HG02884 (cell line): ENCODE measurements at regions not wholly inside any gene's neighbourhood (a gene's known extent, or its start where the extent isn't known, plus 50 kb on each side); places are given as distances from the start of the nearest gene placed in this dataset.
"Not testable (repeated sequence)": the region's sequence is repeated elsewhere in the genome, so short reads cannot be mapped to it uniquely, and the experiment has no call there.

Source experiments
- ATAC-seq: cut with Tn5 transposase; IDR thresholded peaks from one replicate; pipeline ENCODE4 v1.9.1; 2021; ENCODE audit warnings: mild to moderate bottlenecking, moderate library complexity; ENCODE audit not compliant: unreplicated experiment

DNA sequence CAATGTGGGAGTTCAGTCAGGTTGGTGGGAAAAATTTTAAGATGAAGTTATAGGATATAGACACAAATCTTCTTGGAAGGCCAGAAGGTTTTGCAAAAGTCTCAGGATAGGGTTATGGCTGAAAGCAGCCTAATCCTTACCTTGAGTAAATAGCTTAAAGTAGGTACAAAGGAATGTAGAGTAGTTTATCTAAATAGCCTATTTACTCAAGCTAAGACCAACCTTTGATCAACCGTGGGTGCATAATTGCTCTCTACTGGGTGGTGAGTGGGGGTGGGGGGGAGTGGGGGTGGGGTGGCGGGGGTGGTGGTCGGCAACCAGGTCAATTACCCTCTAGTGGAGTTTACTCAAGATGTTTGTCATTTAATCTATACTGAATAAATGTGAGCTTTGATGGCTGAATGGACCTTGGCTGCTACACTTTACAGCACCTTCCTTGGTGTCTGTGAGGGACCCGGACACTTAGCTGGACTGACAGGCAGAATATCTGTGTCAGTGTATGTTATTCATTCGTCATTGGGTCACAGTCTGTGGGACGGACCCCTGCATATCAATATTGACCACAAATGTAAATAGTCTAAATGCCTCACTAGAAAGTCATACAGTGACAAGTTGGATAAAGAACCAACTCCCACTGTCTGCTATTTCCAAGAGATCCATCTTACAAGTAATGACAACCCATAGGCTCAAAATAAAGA lies 545.7 kb upstream of the PABPC4L start:
- no peak for ATAC-seq

DNA sequence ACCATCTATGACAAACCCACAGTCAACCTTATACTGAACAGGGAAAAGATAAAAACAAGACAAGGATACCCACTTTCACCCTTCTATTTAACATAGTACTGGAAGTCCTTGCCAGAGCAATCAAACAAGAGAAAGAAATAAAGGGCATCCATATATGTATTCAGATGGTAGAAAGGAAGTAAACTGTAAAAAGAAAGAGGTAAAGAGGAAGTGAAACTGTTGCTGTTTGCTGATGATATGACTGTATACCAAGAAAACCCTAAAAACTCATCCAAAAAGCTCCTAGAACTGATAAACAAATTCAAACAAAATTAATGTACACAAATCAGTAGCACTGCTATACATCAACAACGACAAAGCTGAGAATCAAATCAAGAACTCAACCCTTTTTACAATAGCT lies 538.7 kb upstream of the PABPC4L start:
- ATAC-seq: no peak

DNA sequence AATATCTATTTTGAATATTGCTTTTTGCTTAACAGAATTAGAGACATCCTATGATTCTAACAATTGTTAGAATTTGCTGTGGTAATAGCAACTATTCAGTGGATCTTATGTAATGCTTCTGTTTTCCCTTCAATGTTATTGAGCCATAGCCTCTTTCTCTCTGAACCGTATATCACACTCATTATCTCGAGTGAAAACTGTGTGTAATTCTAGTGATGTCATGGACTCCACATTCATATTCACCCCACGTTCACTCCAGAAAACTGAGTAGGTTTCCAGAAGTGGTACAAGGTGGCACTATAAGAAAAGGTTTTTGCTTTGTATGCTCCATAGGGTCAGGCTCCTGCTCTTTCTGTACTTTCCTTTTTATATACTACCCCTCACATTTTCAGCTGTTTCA lies 534.3 kb upstream of the PABPC4L start:
- no peak for ATAC-seq

DNA sequence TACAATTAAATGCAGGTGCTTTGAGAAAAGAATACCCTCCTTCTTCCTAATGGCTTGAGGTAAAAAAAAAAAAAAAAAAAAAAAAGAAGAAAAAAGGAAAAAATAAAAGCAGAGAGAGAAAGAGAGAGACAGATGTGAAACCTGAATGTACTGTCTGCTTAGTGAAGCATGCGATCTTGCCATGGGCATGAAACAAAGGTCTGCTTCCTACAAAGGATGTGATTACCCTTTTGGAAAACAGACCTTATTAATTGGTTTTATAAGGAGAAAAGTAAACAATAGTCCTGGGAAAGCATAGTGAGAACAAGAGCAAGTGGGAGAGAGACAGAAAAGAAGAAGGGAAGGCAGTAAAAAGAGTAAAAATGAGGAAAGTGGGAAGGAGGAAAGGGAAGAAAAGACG lies 526.1 kb upstream of the PABPC4L start:
- ATAC-seq: no peak

DNA sequence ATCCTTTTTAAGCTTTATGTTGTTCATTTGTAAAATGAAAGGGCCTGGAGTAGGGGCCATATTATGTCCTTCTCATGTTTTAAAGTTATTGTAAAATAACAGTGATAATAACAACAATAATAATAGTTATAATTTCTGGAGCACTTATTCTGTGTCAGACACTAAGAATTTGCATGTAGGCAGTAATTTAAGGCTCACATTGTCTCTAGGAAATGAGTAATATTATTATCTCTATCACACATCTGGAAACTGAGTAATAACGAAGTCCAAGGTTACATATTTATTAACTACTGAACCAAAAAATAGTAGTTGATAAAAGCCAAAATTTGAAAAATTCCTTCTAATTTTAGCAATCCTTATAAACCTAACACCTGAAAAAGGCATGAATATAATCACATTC lies 520.7 kb upstream of the PABPC4L start:
- no peak for ATAC-seq

DNA sequence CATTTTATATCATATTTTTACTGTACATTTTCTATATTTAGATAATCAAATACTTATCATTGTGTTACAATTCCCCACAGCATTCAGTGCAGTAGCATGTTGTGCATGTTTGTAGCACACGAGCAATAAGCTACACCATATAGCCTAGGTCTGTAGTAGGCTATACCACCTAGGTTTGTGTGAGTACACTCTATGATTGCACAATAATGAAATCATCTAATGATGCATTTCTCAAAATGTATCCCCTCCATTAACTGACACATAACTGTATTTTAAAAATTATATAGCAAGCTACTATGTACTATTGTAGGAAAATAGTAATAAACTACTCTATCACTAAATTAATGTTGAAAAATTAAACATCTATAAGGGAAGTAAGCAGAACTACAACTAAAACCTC lies 518.4 kb upstream of the PABPC4L start:
- ATAC-seq: no peak

DNA sequence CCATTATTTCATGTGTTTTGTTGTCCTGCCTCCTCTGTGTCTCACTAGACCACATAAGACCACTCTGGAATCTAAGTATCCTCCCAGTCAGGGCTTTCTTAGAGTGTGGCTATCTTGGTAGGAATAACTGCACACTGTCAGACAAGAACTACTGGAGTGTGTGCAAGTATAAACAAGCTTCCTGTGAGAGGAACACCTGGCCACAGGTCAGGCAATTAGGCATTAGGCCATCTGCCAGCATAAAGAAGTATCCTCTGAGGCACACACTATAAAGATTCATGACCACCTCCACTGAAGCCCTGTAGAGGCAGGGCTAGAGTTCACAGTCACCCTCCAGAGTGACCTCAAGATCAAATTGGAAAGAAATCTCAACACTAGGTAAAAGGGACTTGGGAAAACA lies 507.0 kb upstream of the PABPC4L start:
- no peak for ATAC-seq

DNA sequence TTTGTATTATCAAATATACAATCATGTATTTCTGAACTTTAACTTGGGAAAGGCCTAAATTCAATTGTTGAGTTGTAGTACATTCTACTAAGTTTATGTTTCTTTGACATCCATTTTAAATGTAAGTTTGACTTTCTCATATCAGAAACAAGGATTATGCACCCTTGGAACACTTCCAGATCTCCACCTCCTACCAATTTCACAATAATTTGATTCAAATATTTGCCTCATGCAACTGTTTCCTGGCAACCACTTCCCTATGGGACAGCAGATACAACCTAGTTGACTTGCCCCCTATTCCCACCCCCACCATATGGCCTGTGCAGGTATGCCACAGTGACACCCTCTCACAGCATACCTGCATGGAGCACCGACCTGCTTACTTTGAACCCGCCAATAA lies 506.4 kb upstream of the PABPC4L start:
- ATAC-seq: no peak

DNA sequence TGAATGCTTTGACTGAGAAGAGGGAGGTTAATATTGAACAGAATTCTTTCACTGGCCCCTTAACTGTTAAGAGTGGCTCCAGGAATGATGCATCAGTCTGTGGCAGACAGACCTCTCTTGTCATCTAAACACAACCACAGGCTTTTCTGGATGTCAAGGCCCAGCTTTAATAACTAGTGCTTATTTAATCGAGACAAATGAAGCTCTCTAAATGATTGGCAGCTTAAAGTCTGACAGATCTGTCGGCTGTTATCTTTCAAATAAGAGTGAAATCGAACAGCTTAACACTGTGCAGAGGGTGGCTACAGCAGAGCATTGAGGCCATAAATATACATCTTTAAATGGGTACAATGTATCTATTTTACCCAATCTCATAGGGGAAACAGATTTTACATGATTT lies 500.8 kb upstream of the PABPC4L start:
- no peak for ATAC-seq

DNA sequence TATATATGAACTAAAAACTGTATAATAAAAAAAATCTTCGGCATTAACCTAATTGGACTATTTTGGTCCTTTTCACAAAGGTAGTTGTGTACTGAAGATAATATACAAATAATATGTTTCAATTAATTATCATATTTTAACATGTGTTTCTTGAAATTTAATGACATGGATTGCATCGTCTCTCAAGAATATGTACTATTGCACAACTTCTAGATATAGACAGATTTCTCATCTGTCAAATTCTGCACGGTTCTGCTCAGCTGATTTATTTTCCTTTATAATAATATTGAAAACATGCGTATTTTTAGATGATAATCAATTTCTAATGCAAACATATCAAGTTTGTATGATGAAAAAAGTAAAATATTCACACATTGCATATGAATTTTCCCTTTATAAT lies 498.7 kb upstream of the PABPC4L start:
- ATAC-seq: no peak

DNA sequence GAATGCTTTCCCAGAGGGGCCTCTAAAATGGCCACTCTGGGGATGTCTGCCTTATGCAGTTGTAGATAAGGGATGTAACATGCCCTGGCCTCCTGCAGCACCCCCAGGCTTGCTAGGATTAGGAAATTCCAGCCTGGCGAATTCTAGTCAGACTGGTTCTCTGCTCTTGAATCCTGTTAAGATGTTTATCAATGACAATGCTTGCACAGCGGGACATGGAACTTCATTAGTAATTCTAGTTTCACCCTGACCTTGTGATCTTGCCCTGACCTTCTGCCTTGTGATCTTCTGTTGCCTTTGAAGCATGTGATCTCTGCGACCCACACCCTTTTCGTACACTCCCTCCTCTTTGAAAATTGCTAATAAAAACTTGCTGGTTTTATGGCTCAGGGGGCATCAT lies 497.2 kb upstream of the PABPC4L start:
- not testable (repeated sequence) for ATAC-seq

DNA sequence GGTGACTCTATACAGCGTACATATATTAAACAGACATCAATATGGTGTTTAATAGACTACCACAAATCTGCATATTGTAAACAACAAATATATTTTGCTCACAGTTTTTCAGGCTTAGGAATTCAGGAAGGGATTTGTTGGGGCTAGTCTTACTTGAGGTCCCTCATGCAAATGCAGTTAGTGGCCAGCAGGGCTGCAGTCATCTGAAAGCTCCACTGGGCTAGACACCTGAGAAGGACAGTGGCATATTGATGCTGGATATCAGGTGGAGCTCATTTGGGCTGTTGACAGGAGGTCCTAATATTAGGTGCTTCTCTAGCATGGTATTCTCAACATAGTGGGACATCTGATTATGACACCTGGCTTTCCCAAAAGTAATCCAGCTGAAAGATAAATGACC lies 493.8 kb upstream of the PABPC4L start:
- no peak for ATAC-seq

DNA sequence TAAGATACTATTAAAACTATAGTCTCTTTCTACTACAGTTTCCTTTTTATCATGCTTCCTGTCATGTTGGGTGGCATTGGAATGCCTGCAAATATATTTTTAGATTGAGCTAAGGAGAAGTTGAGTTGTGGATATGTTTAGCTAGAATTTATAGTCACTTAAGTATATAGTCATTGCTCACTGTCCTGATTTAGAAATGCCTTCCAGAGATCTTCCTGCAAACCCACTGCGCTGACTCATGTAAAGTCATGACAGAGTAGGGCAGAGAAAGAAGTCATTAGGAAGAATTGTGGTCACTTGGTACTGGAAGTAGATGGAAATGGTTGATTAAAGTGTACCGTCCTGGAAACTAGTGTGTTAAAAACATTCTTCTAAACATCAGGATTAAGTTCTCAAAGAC lies 490.3 kb upstream of the PABPC4L start:
- ATAC-seq: no peak

DNA sequence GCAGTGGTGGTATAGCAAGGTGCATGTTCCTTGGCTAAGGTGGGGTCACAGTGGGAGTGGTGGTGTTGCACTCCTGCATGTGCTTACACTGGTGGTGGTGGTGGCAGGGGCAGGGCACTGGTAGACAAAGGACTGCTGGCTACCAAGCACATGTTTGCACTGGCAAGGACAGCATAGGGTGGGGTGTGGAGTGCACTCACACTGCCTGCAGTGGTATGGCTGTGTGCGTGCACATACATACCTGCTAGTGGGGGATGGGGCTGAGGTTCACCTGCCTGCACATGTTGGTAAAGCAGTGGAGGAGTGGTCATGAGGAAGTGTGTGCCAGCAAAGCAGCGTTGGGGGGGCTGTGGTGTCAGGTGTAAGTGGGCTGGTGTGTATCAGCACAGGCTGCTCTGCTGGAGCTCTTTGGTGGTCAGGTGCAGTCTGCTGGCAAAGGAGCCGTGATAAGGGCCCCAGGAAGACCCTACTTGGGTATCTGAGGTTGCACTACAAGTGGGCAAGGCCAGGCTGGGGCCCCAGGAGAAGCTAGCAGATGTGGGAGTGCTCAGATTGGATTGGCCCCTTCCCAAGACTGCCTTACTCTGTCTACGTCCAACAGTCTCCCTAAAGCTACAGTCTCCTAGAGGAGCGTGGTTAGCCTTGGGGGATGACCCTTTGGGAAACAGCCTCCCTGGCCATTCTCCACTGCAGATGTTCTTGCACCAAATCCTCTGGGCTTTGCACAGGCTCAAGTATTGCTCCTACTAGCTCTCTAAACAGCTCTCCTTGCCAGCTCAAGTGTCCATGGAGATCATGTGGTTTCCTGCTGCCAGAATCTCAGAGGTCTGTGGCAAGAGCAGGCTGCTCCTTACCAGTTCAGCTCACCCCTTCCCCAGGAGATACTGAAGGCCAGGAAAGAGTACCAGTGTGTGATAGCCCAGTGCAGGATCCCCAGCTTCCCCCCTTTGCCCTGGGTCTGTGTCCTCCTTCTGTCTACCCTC lies 486.3 kb upstream of the PABPC4L start:
- ATAC-seq: no peak

DNA sequence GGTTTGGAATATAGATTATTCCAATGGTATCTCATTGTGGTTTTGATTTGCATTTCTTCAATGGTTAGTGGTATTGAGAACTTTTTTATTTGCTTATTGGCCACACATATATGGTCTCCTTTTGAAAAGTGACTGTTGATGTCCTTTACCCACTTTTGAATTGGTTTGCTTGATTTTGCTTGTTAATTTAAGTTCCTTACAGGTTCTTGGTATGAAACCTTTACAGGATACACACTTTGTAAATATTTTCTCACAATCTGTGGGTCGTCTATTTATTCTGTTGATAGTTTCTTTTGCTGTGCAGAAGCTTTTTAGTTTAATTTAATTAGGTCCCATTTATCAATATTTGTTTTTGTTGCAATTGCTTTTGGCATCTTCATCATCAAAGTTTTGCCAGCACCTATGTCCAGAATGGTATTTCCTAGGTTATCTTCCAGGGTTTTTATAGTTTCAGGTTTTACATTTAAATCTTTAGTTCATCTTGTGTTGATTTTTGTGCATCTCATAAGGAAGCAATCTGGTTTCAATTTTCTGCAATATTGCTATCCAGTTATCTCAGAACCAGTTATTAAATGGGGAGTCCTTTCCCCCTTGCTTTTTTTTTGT lies 475.7 kb upstream of the PABPC4L start:
- ATAC-seq: no peak

DNA sequence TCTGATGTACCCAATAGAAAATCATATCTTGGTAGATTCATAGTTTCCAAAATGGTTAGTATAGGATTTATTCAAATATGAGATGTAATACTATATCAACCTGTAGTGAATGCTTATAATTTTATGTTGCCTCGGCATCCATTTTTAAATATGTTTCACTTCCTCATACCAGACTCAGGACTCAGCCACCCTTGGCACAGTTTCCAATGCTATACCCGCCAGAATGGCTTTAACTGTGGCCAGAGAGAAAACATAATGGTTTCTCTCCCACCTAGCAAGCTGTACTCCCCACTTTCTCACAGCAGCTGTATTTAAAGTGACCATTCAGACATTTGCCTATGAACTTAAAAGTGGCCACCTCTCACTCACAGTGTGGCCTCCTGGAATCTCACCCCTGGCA lies 466.6 kb upstream of the PABPC4L start:
- ATAC-seq: no peak

DNA sequence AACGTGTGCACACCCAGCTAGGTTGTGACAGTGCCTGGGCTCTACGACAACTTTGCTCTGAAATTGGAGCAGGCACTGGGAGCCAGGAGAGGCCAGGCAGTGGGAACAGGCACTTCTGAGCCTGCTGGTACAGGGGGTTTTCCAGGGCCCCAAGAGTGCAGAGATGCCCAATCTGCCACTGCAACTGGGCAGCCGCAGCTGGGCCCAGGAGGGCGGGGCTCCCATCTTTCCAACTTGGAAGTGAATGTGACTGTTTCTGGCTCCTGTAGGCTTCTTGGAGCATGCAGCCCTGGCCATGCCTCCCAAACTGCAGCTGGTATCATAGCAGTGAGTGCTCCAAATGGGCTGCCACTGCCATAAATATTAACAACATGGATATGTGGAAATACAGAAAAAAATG lies 465.1 kb upstream of the PABPC4L start:
- ATAC-seq: no peak

DNA sequence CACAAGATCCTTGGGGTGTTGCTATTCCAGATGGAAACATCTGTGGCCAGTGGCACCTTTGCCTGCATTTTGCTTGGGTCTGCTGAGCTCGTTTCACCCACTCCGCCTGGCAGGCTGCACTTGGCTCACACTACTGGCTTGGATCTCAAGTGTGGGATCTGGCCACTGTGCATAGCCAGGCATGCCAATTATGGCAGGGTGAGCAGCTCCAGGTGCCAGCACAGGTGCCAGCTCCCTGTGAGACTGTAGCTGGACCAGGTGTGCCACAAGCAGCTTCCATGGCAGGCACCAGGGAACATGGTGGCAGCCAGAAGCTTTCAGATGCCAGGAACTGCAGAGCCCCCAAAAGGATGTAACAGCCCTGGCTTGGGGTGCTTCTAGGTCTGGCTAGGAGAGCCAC lies 463.8 kb upstream of the PABPC4L start:
- ATAC-seq: no peak

DNA sequence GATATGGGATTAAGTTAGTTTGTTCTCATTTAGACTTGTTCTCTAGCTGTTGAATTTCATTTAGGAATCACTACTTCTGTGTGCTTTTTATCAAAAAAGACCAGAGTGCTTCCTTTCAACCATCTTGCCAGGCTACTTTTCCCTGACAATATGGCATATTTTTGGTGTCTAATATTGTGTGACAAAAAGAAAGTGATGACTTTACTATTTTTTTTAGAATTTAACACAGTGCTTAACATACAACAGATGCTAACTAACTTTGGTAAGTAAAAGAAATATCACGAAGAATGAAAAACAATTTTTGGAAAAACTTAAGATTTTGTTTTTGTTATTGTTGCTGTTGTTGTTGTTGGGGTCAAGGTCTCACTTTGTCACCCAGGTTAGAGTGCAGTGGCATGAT lies 462.2 kb upstream of the PABPC4L start:
- no peak for ATAC-seq

DNA sequence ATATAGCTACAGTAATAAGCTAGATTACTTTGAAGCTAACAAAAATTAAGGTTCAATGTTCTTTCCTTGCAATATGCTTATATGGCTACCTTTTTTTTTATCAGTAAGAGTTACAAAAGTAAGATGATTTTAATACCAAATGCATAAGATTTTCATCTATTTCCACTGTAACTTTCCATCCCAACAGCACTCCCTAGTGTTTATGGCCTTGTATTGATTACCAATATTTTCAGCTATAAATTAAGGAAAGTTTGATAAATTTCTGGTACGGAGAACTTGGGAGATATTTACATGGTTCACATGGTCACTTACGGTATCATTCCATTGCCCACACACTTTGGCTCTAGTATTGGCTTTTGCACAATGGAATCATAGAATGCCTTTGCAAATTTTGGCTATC lies 448.9 kb upstream of the PABPC4L start:
- ATAC-seq: no peak

DNA sequence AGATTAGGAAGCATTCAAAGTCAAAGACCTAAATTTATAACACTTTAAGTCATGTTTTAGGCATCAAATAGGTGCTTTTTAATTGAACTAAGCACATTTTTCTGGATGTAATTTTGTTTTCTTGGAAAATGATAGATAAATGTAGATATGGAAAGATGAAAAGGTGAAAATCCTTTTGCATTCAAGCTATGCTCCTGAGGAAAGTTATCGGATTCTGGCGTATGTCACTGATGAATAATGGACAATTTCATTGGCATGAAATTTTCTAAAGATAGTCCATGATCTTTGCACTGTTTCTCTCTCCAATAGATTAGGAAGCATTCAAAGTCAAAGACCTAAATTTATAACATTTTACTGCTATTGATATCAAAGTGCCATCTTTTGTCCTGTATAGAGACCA lies 444.2 kb upstream of the PABPC4L start:
- no peak for ATAC-seq
